HEK293 (cell line): ENCODE measurements at regions not wholly inside any gene's neighbourhood (a gene's known extent, or its start where the extent isn't known, plus 50 kb on each side); places are given as distances from the start of the nearest gene placed in this dataset.

ENCODE experiments used
- CTCF ChIA-PET: fragments of 350-600 bp; formaldehyde crosslinking; extraction: SDS; loops from one replicate; lab custom pipeline; 2021; ENCODE audit warnings: antibody characterized with exemption; lab: Yijun Ruan, JAX
- POLR2A ChIA-PET: fragments of 300-600 bp; formaldehyde crosslinking; extraction: SDS; loops from one replicate; lab custom pipeline; 2020; ENCODE audit warnings: antibody characterized with exemption, inconsistent platforms; lab: Yijun Ruan, JAX
- H3K27ac ChIP-seq: fragments of 200-500 bp; sonication (Bioruptor generic); 2 replicates; pipeline ENCODE4 v1.5.1; 2014; ENCODE audit warnings: low read depth, low read length, control low read depth, inconsistent platforms; ENCODE audit errors: extremely low read depth
- H3K36me3 ChIP-seq, 2 experiments: fragments of 200-500 bp in 1 of 2; sonication (Bioruptor generic) in 1 of 2; 1 replicate in 1 of 2; 2 replicates in 1 of 2; pipeline ENCODE4 v1.5.1; 2014 to 2017; ENCODE audit warnings: inconsistent platforms in 2 of 2, low read length in 2 of 2; ENCODE audit not compliant: control insufficient read depth in 2 of 2, insufficient read depth in 1 of 2
- H3K4me1 ChIP-seq: fragments of 200-500 bp; sonication (Bioruptor generic); 2 replicates; pipeline ENCODE4 v1.5.1; 2014; ENCODE audit warnings: mild to moderate bottlenecking, low read length, inconsistent platforms; ENCODE audit not compliant: control insufficient read depth, insufficient read depth
- H3K4me3 ChIP-seq: 2 replicates; pipeline ENCODE4 v1.5.1; 2011; ENCODE audit warnings: low read depth, mild to moderate bottlenecking, control low read depth, low read length, moderate library complexity
- H3K9me3 ChIP-seq: fragments of 200-500 bp; sonication (Bioruptor generic); 2 replicates; pipeline ENCODE4 v1.5.1; 2014; ENCODE audit warnings: low read depth, low read length, inconsistent platforms; ENCODE audit not compliant: control insufficient read depth, insufficient read depth
- KLF16 ChIP-seq: fragments of 450-650 bp; formaldehyde crosslinking; IDR thresholded peaks from 2 replicates; pipeline ENCODE4 v1.5.1; 2017; ENCODE audit warnings: missing biosample characterization, missing genetic modification characterization
- MEIS1 ChIP-seq: sonication (generic); formaldehyde crosslinking; IDR thresholded peaks from 2 replicates; pipeline ENCODE4 v1.8.1; 2022; ENCODE audit warnings: missing genetic modification reagents, mild to moderate bottlenecking, borderline replicate concordance
- SCRT2 ChIP-seq: fragments of 450-650 bp; formaldehyde crosslinking; IDR thresholded peaks from 2 replicates; pipeline ENCODE4 v1.5.1; 2016; ENCODE audit warnings: missing biosample characterization, missing genetic modification characterization
- SP3 ChIP-seq: fragments of 450-650 bp; formaldehyde crosslinking; IDR thresholded peaks from 2 replicates; pipeline ENCODE4 v1.5.1; 2016; ENCODE audit warnings: missing biosample characterization, missing genetic modification characterization
- SP7 ChIP-seq: fragments of 450-650 bp; formaldehyde crosslinking; IDR thresholded peaks from 2 replicates; pipeline ENCODE4 v1.5.1; 2016; ENCODE audit warnings: missing biosample characterization, missing genetic modification characterization
- ZBTB1 ChIP-seq: fragments of 450-650 bp; formaldehyde crosslinking; IDR thresholded peaks from 2 replicates; pipeline ENCODE4 v1.5.1; 2016; ENCODE audit warnings: missing biosample characterization, missing genetic modification characterization
- ZBTB7A ChIP-seq: fragments of 450-650 bp; formaldehyde crosslinking; IDR thresholded peaks from 2 replicates; pipeline ENCODE4 v1.5.1; 2016; ENCODE audit warnings: low read depth, missing biosample characterization, missing genetic modification characterization
- ZNF112 ChIP-seq: fragments of 450-650 bp; formaldehyde crosslinking; IDR thresholded peaks from 2 replicates; pipeline ENCODE4 v1.5.0; 2017; ENCODE audit warnings: missing biosample characterization, missing genetic modification characterization
- ZNF221 ChIP-seq: fragments of 450-650 bp; formaldehyde crosslinking; IDR thresholded peaks from 2 replicates; pipeline ENCODE4 v1.5.1; 2017; ENCODE audit warnings: missing biosample characterization, missing genetic modification characterization, borderline replicate concordance
- ZNF324 ChIP-seq: fragments of 450-650 bp; formaldehyde crosslinking; IDR thresholded peaks from 2 replicates; pipeline ENCODE4 v1.5.1; 2016; ENCODE audit warnings: missing biosample characterization, missing genetic modification characterization
- ZNF404 ChIP-seq: fragments of 450-650 bp; formaldehyde crosslinking; IDR thresholded peaks from 2 replicates; pipeline ENCODE4 v1.5.1; 2017; ENCODE audit warnings: missing biosample characterization, missing genetic modification characterization
- ZNF558 ChIP-seq: fragments of 450-650 bp; formaldehyde crosslinking; IDR thresholded peaks from 2 replicates; pipeline ENCODE4 v1.5.1; 2016; ENCODE audit warnings: missing biosample characterization, missing genetic modification characterization
- ZNF704 ChIP-seq: fragments of 450-650 bp; formaldehyde crosslinking; IDR thresholded peaks from 2 replicates; pipeline ENCODE4 v1.5.1; 2016; ENCODE audit warnings: missing biosample characterization, missing genetic modification characterization
- ZNF707 ChIP-seq: fragments of 450-650 bp; formaldehyde crosslinking; IDR thresholded peaks from 2 replicates; pipeline ENCODE4 v1.5.1; 2016; ENCODE audit warnings: missing biosample characterization, missing genetic modification characterization
- ZNF837 ChIP-seq: fragments of 450-650 bp; formaldehyde crosslinking; IDR thresholded peaks from 2 replicates; pipeline ENCODE4 v1.5.1; 2016; ENCODE audit warnings: missing biosample characterization, missing genetic modification characterization
- ZSCAN23 ChIP-seq: fragments of 450-650 bp; formaldehyde crosslinking; IDR thresholded peaks from 2 replicates; pipeline ENCODE4 v1.5.1; 2016; ENCODE audit warnings: missing biosample characterization, missing genetic modification characterization
- ZSCAN30 ChIP-seq: fragments of 450-650 bp; IDR thresholded peaks from 2 replicates; pipeline ENCODE4 v1.5.1; 2018; ENCODE audit warnings: missing biosample characterization, mild to moderate bottlenecking, missing genetic modification characterization, moderate library complexity
- ZSCAN4 ChIP-seq: fragments of 450-650 bp; formaldehyde crosslinking; IDR thresholded peaks from 2 replicates; pipeline ENCODE4 v1.5.1; 2017; ENCODE audit warnings: missing biosample characterization, missing genetic modification characterization
- TF ChIP-seq, protein P1 (sequence below): fragments of 450-650 bp; formaldehyde crosslinking; IDR thresholded peaks from 2 replicates; pipeline ENCODE4 v1.5.1; 2016; ENCODE audit warnings: missing biosample characterization, missing genetic modification characterization

DNA sequence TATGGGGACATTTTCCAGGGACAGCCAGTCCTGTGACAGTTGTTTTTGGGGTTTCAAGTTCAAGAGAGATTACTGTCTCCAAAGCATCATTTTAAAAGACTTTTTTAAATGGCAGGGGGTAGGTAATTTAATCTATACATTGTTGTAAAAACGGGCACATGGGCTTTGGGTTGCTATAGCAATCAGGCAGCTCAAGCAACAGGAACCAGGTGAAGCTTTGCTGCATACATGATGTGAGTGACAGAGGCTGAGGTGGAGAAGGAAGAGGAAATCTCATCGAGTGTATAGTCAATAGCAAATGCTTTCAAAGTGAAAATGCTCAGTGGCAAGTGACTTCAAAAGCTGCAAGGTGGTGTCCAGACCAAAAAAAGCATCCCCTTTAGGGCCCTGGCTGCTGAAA is 277.4 kb upstream of the JAG1 start:
- Histone ChIP-seq H3K36me3 (no peaks in the 10 kb centered on the region), H3K4me3 (no peak overlapping the region), H3K4me1 (no peaks in the 10 kb centered on the region), H3K9me3 (no peaks in the 10 kb centered on the region), H3K27ac (no peak overlapping the region)
- ChIA-PET CTCF (interaction anchor here (1.0 kb wide), 1 partner anchor 398 kb away, joined by 3 read pairs; no protein-coding TSS in a partner anchor), POLR2A (no interaction called here)
- TF ChIP-seq ZBTB7A (tag by site-specific recombination) (no peak), ZNF221 (tag by site-specific recombination) (no peak), MEIS1 (no peak), ZNF707 (tag by site-specific recombination) (no peak), SP3 (tag by site-specific recombination) (no peak)

- TF ChIP-seq ZSCAN23 (no peak), SP7 (no peak), ZNF112 (tag by site-specific recombination) (no peak), ZNF404 (tag by site-specific recombination) (no peak), ZNF837 (no peak)
- TF ChIP-seq, protein P1, sequence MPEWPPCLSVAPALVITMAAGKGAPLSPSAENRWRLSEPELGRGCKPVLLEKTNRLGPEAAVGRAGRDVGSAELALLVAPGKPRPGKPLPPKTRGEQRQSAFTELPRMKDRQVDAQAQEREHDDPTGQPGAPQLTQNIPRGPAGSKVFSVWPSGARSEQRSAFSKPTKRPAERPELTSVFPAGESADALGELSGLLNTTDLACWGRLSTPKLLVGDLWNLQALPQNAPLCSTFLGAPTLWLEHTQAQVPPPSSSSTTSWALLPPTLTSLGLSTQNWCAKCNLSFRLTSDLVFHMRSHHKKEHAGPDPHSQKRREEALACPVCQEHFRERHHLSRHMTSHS (tag by site-specific recombination), result no peak
- Histone ChIP-seq H3K27ac (no peak overlapping the region), H3K4me1 (no peaks in the 10 kb centered on the region), H3K36me3 (no peaks in the 10 kb centered on the region), H3K9me3 (no peaks in the 10 kb centered on the region), H3K4me3 (no peak overlapping the region)
- ChIA-PET CTCF (interaction anchor here (1.0 kb wide), 1 partner anchor 399 kb away, joined by 3 read pairs; no protein-coding TSS in a partner anchor), POLR2A (no interaction called here)
Observed at GRCh38 chr20:10951904-10952303, 278.1 kb upstream of the JAG1 start.

- Histone ChIP-seq H3K27ac (no peak overlapping the region), H3K4me3 (no peak overlapping the region), H3K9me3 (no peaks in the 10 kb centered on the region), H3K4me1 (no peaks in the 10 kb centered on the region), H3K36me3 (no peaks in the 10 kb centered on the region)
- no peak for TF ChIP-seq ZBTB1 (tag by site-specific recombination)
- TF ChIP-seq ZNF704, result no peak
- TF ChIP-seq ZNF558, result no peak
- TF ChIP-seq ZNF324 (tag by site-specific recombination), result no peak
- no peak for TF ChIP-seq ZSCAN30 (tag by site-specific recombination)
- CTCF ChIA-PET, result interaction anchor here (0.7 kb wide), 1 partner anchor 277 kb away, joined by 3 read pairs; no protein-coding TSS in a partner anchor
- POLR2A ChIA-PET, result no interaction called here
Observed at GRCh38 chr20:10953437-10953836, 279.6 kb upstream of the JAG1 start.

DNA sequence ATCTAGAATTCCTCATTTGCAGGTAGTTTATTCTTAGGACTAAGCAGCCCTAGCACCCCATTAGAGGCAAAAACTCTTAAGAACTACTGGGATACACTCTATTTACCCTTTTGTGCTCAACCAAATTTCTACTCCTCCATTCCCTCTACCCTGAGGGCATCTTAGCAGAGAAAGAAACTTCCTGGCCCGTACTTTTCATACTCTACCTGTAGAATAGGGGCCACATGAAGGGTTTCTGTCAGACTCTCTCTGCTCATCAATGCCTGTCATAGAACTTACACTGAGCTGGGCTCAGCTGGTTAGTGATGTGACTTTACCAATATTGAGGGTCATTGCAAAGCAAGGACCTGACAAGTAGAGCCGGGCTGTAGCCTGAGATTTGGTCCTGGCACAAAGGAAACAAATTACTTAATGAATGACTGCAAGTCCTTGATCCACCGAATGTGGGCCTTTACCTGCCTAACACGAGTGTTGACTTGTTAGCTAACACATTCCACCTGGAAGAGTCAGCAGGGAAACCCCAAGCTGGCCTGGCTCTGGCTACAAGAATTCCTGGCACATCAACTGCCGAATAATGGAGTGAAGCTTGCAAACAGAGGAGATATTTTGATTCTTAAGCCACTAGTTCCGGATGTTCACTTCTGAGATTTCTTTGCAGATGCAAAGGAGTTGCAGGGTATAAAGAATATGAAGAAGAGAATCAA is 280.5 kb upstream of the JAG1 start:
- H3K4me3 ChIP-seq, result no peak overlapping the region
- H3K4me1 ChIP-seq, result no peaks in the 10 kb centered on the region
- CTCF ChIA-PET, result interaction anchor here (0.7 kb wide), 1 partner anchor 277 kb away, joined by 3 read pairs; no protein-coding TSS in a partner anchor
- peak; percentile 25; the same call in 1 of the 2 replicates for TF ChIP-seq SCRT2 (tag by site-specific recombination)
- no peak for TF ChIP-seq ZSCAN4 (tag by site-specific recombination)
- no peak for TF ChIP-seq KLF16 (tag by site-specific recombination)
- no peak overlapping the region for H3K27ac ChIP-seq
- POLR2A ChIA-PET, result no interaction called here
- no peaks in the 10 kb centered on the region for H3K36me3 ChIP-seq
- H3K9me3 ChIP-seq, result no peaks in the 10 kb centered on the region
